Lung (tissue), 11 donors: ENCODE measurements at regions not wholly inside any gene's neighbourhood (a gene's known extent, or its start where the extent isn't known, plus 50 kb on each side); places are given as distances from the start of the nearest gene placed in this dataset.
A peak's percentile ranks its signal among the peaks of the same experiment; 100 is the strongest.

Experiments used
- ATAC-seq: fragments of 200-7000 bp; cut with Tn5 transposase; one replicate; pipeline ENCODE4 v1.9.1; 2020; ENCODE audit warnings: moderate number of reproducible peaks; ENCODE audit not compliant: insufficient read depth, low FRiP score
- DNase-seq, 3 donors: peaks; one replicate each; pipeline ENCODE4 v3.0.0-alpha.2; 2013 to 2017
- H3K27ac ChIP-seq, 2 donors: one replicate each; pipeline ENCODE4 v1.5.1; 2013; ENCODE audit warnings: mild to moderate bottlenecking in 2 of 2, moderate library complexity in 2 of 2, control low read depth in 1 of 2, inconsistent platforms in 1 of 2, low read depth in 1 of 2, low read length in 1 of 2
- H3K27me3 ChIP-seq, 3 donors: one replicate each; pipeline ENCODE4 v1.5.1; 2013; ENCODE audit warnings: low read length in 2 of 3; ENCODE audit not compliant: control insufficient read depth in 3 of 3, insufficient read depth in 3 of 3
- H3K36me3 ChIP-seq, 4 donors: one replicate each; pipeline ENCODE4 v1.5.1; 2013; ENCODE audit warnings: low read length in 4 of 4, mild to moderate bottlenecking in 1 of 4, moderate library complexity in 1 of 4; ENCODE audit not compliant: control insufficient read depth in 4 of 4, insufficient read depth in 4 of 4
- H3K4me1 ChIP-seq, 5 donors: one replicate each; pipeline ENCODE4 v1.5.1; 2013; ENCODE audit warnings: low read length in 5 of 5, mild to moderate bottlenecking in 2 of 5, moderate library complexity in 1 of 5; ENCODE audit not compliant: control insufficient read depth in 5 of 5, insufficient read depth in 5 of 5
- H3K4me3 ChIP-seq: one replicate; pipeline ENCODE4 v1.5.1; 2013; ENCODE audit warnings: mild to moderate bottlenecking, control low read depth, moderate library complexity
- H3K9ac ChIP-seq, 2 donors: one replicate each; pipeline ENCODE4 v1.5.1; 2013; ENCODE audit warnings: low read length in 2 of 2, control low read depth in 1 of 2; ENCODE audit not compliant: insufficient read depth in 1 of 2
- H3K9me3 ChIP-seq, 4 donors: one replicate each; pipeline ENCODE4 v1.5.1; 2013; ENCODE audit warnings: low read length in 3 of 4, mild to moderate bottlenecking in 1 of 4, moderate library complexity in 1 of 4; ENCODE audit not compliant: control insufficient read depth in 4 of 4, insufficient read depth in 3 of 4
- CTCF ChIP-seq: IDR thresholded peaks from 2 replicates; pipeline ENCODE4 v1.5.1; 2012; ENCODE audit warnings: mild to moderate bottlenecking; ENCODE audit errors: control extremely low read depth, extremely low read depth
- WGBS, 2 donors: extraction: QIAGEN DNeasy Blood & Tissue Kit; methylation state at CpG; one replicate each; pipeline ENCODE4 v1.1.7; 2013; 5-methylcytosine and 5-hydroxymethylcytosine counted together
- donor health status: control.
- donor health status: control.
- donor health status: Bipolar disorder and iron deficiency.
- donor health status: healthy.
- donor health status: DM: yes; HTN: yes; CAD: no.

- Histone ChIP-seq H3K4me1 (peaks cover 0 to 3% (median 0%) of the 10 kb centered on the region in 5 donors), H3K9ac (peak overlapping the region in 1 of 2 donors; percentile 67), H3K9me3 (peaks cover 0 to 11% (median 2%) of the 10 kb centered on the region in 4 donors), H3K27me3 (peaks cover 0 to 47% (median 47%) of the 10 kb centered on the region in 3 donors), H3K4me3 (no peak overlapping the region), H3K27ac (no peak overlapping the region), H3K36me3 (no peaks in the 10 kb centered on the region)
- no peak for ATAC-seq
- 9 to 10% methylated on average over 31 of the region's 31 CpGs for WGBS, 2 donors
- peak in 2 of 3 donors; percentile 20 to 54 for DNase-seq
- TF ChIP-seq CTCF, result no peak
Measured at GRCh38 chr6:27605401-27606342, 132.8 kb upstream of the ZNF184 start.

GRCh38 chr6:27604986-27605385, 132.1 kb upstream of the ZNF184 start:
- peak overlapping the region in 1 of 2 donors; percentile 67 for H3K9ac ChIP-seq
- peaks cover 0 to 3% (median 0%) of the 10 kb centered on the region in 5 donors for H3K4me1 ChIP-seq
- no peak for TF ChIP-seq CTCF
- 6% methylated on average over 13 of the region's 13 CpGs for WGBS, 2 donors
- H3K27me3 ChIP-seq, result peaks cover 0 to 53% (median 52%) of the 10 kb centered on the region in 3 donors
- H3K36me3 ChIP-seq, result no peaks in the 10 kb centered on the region
- H3K9me3 ChIP-seq, result peaks cover 0 to 11% (median 2%) of the 10 kb centered on the region in 4 donors
- H3K4me3 ChIP-seq, result no peak overlapping the region
- no peak overlapping the region for H3K27ac ChIP-seq
- DNase-seq (no peak), ATAC-seq (no peak)

- Histone ChIP-seq H3K4me1 (peaks cover 0 to 3% (median 0%) of the 10 kb centered on the region in 5 donors), H3K9me3 (peaks cover 0 to 11% (median 2%) of the 10 kb centered on the region in 4 donors), H3K27me3 (peaks cover 0 to 78% (median 71%) of the 10 kb centered on the region in 3 donors), H3K9ac (no peak overlapping the region), H3K4me3 (no peak overlapping the region), H3K27ac (no peak overlapping the region), H3K36me3 (no peaks in the 10 kb centered on the region)
- WGBS, 2 donors, result 10 to 17% methylated on average over 23 of the region's 23 CpGs
- no peak for ATAC-seq
- no peak for TF ChIP-seq CTCF
- DNase-seq, result no peak
Measured at GRCh38 chr6:27601668-27602254, 128.9 kb upstream of the ZNF184 start.
